GM19351 (cell line): ENCODE measurements at regions not wholly inside any gene's neighbourhood (a gene's known extent, or its start where the extent isn't known, plus 50 kb on each side); places are given as distances from the start of the nearest gene placed in this dataset.
"Not testable (repeated sequence)": the region's sequence is repeated elsewhere in the genome, so short reads cannot be mapped to it uniquely, and the experiment has no call there.

Experiments
- ATAC-seq: cut with Tn5 transposase; IDR thresholded peaks from one replicate; pipeline ENCODE4 v1.9.1; 2021; ENCODE audit warnings: mild to moderate bottlenecking, moderate library complexity; ENCODE audit not compliant: unreplicated experiment

GRCh38 chrX:21207080-21207479 lies 167.1 kb upstream of the CNKSR2 start:
- ATAC-seq: no peak

DNA sequence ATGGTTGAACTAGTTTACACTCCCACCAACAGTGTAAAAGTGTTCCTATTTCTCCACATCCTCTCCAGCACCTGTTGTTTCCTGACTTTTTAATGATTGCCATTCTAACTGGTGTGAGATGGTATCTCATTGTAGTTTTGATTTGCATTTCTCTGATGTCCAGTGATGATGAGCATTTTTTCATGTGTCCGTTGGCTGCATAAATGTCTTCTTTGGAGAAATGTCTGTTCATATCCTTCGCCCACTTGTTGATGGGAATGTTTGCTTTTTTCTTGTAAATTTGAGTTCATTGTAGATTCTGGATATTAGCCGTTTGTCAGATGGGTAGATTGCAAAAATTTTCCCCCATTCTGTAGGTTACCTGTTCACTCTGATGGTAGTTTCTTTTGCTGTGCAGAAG lies 155.0 kb upstream of the CNKSR2 start:
- ATAC-seq: not testable (repeated sequence)

DNA sequence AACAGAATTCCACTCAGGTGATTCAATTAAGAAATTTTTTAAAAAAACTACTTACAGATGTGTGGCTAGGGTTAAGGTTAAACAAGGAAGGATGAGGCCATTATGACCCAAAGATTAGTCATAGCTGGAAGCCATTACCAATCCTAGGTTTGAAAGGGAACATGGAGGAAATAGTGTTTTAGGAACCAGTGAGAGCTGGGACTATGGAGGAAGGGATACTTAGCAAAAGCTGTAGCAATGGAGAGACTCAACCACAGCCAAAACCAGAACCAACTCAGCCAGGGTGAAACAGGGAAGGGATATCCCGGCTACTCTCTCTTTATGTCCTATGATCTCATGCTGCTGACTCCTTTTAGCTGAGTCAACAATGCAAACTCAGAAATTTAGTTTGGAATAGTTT lies 148.6 kb upstream of the CNKSR2 start:
- ATAC-seq: no peak

- not testable (repeated sequence) for ATAC-seq
Observed at GRCh38 chrX:21228974-21229373, 145.2 kb upstream of the CNKSR2 start.

GRCh38 chrX:21255032-21255618 lies 119.1 kb upstream of the CNKSR2 start:
- ATAC-seq: peak; percentile 72

DNA sequence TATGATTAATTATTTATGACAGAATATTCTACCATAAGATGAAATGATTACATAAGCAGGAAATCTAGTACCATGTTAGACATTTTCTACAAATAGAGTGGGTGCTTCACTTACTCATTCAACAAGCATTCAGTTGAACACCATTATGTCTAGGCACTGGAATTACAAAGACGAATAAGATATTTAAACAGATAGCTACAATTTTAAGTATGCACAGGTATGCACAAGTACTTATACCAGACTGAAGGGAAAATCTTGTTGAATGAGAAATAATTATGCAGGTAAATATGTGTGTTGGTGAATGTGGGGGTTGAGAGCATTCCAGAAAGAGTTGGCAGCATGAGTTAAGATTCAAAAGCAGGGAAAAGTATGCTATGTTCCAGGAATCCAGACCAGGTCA lies 107.3 kb upstream of the CNKSR2 start:
- no peak for ATAC-seq

DNA sequence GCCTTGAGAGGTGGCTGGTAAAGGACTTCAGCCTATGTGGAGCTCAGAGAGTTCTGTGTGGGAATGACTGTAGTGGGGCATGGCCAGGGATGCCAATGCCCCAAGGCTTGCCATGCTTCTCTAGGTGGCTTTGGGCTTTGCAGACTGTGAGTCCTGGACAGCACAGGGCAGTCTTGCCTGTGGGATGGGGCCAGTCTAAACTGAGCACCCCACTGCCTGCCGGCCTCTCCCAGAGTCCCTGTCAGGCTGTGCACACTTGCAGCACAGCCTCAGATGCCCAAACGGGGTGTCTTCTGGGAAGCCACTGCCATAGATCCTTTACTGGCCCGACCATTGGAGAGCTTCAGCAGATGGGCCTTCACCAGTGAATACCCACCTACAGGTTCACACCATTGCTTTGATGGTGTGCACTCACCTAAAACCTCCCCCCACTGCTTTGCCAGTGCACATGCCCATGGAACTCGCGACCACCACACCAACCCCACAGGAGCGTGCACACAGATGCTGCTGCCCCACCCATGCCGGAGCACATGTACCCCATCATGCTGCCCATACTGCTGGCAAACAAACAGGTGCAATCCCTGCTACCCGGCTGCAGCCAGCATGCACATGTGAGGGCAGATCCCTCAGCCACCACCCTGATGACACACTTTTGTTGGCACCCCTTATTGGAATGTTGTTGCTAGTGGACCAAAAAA lies 97.3 kb upstream of the CNKSR2 start:
- no peak for ATAC-seq

DNA sequence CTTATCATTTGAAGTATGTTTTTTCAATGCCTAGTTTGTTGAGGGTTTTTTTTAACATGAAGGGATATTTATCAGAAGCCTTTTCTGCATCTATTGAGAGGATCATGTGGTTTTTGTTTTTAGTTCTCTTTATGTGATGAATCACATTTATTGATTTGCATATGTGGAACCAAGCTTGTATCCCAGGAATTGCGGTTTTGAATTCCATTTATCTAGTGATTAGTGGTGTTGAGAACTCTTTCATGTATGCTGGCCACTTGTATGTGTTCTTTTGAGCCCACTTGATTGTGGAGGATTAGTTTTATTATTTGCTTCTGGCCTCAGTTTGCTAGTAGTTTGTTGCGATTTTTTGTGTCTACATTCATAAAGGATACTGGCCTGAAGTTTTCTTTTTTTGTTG lies 85.0 kb upstream of the CNKSR2 start:
- no peak for ATAC-seq

DNA sequence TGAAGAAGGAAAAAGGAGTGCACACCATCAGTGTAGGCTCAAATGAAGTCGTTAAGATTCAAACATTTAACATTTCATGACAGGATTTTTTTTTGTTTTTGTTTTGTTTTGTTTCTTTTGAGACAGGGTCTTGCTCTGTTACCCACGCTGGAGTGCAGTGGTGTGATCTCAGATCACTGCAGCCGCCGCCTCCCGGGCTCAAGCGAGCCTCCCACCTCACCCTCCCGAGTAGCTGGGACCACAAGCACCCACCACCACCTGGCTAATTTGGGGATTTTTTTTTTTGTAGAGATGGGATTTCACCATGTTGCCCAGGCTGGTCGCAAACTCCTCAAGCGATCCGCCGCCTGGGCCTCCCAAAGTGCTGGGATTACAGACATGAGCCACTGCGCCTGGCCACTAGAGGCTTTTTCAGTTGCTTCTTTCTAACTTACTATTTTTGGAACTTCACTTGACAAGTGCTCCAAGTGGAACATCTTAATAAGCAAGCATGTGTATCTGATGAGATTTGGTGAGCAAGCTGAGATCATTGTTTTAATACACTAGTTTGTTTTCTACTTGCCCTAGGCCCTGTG lies 78.9 kb upstream of the CNKSR2 start:
- ATAC-seq: no peak

GRCh38 chrX:21305799-21306336 lies 68.3 kb upstream of the CNKSR2 start:
- ATAC-seq: no peak

DNA sequence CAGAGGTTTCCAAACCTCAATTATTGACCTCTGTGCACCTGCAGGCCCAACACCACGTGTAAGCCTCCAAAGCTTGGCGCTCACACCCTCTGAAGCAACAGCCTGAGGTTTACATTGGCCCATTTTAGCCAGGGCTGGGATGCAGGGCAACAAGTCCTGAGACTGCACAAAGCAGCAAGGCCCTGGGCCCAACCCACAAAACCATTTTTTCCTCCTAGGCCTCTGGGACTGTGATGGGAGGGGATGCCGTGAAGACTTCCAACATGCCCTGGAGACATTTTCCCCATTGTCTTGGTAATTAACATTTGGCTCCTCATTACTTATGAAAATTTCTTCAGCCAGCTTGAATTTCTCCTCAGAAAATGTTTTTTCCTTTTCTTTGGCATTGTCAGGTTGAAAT lies 54.9 kb upstream of the CNKSR2 start:
- no peak for ATAC-seq
